OCI-M1 (cell line): ENCODE measurements at regions not wholly inside any gene's neighbourhood (a gene's known extent, or its start where the extent isn't known, plus 50 kb on each side); places are given as distances from the start of the nearest gene placed in this dataset.
"Not testable (repeated sequence)": the region's sequence is repeated elsewhere in the genome, so short reads cannot be mapped to it uniquely, and the experiment has no call there.

Source experiments
- DNase-seq: peaks from one replicate; lab custom pipeline; 2025; lab: John Stamatoyannopoulos, UW

- no peak for DNase-seq
Observed at GRCh38 chr9:18032636-18033035, 441.3 kb upstream of the ADAMTSL1 start.

DNA sequence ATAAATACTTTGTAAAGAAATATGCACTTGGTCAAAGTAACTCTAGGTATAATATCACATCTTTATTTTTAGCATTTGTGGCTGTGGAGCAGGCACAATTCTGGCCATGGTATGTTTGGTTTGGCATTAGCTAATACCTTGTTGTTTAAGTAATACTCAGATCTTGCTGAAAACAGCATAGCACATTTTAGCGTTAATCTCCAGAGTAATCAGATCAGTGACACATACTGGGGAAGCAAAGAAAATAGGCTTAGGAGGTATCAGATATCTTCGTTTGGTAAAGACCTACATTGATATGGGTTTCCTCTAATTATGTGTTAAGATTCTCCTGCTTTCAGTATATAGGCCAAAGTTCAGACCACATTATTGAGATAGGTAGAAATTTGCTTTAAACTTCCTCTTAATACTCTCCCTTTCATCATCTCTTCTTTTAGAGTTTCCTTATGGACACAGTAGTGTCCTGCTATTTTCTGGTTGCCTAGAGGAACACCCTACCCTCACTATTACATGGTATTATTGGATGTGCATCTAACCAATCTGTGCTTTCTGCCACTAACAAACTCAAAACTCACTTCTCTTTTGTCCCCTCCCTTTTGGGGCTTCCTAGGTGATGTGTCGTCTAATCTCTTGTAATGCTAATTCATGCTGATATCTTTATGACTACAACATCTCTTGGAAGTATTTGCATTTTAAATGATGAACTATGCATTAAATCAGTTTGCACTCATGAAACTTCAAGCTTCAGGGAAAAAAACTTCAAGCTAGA lies 437.3 kb upstream of the ADAMTSL1 start:
- no peak for DNase-seq

GRCh38 chr9:18037981-18038380 lies 436.0 kb upstream of the ADAMTSL1 start:
- DNase-seq: no peak

DNA sequence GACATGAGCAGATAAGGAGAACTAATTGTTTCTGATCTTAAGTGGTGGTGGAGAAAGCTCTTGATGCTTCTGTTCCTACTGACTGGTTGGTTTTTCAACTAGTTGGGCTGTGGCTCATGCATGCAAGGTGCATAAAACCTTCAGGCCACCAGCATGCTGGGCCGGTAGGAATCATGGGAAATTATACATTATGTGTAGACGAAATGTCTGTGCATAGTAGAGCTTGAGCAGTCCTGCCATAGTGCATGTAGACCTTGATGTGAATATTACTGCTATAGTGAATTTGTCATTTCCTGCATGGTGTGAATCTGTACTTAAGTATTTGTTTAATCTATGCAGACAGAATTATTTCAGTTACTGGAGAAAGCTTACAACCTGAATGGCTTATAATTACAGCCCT lies 433.6 kb upstream of the ADAMTSL1 start:
- no peak for DNase-seq

GRCh38 chr9:18043978-18044377 lies 430.0 kb upstream of the ADAMTSL1 start:
- DNase-seq: no peak

GRCh38 chr9:18045326-18045725 lies 428.6 kb upstream of the ADAMTSL1 start:
- no peak for DNase-seq

DNA sequence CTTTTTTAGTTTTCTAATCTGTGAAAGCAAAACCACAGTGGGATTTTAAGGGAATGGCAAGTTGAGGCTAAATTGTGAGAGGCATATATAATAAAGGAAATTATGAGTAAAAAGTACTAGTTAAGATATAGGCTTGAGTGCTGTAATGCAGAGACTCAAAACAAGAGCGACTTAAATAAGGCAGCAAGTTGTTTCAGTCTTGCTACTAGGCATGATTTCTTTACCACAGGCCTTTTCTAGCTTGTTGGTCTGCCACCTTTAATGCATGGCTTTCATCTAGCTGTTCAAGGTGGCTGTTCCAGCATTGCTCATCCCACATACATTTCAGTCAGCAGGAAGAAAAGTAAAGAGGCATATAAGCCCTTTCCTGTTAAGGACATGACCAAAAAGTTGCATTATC lies 427.9 kb upstream of the ADAMTSL1 start:
- DNase-seq: no peak

GRCh38 chr9:18051638-18052037 lies 422.3 kb upstream of the ADAMTSL1 start:
- no peak for DNase-seq

DNA sequence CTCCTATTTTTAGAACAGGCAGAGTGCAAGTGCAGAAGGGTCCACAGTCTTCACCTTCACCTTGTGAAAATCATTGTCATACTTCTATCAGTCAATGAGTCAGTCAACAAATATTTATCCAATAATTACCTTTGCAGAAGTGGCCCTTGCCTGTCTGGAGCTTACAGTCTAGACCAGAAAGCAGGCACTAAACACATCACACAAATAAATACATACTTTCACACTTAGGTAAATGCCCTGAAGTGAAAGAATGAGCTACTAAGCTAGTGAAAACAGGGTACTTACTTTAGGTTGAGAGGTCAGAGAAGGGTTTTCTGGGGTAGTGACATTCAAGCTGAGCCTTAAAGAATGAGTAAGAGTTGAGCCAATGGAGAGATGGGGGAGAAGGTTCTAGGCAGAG lies 421.9 kb upstream of the ADAMTSL1 start:
- no peak for DNase-seq

- DNase-seq: no peak
Observed at GRCh38 chr9:18056269-18056992, 417.5 kb upstream of the ADAMTSL1 start.

- DNase-seq: no peak
Observed at GRCh38 chr9:18056993-18057369, 417.0 kb upstream of the ADAMTSL1 start.

DNA sequence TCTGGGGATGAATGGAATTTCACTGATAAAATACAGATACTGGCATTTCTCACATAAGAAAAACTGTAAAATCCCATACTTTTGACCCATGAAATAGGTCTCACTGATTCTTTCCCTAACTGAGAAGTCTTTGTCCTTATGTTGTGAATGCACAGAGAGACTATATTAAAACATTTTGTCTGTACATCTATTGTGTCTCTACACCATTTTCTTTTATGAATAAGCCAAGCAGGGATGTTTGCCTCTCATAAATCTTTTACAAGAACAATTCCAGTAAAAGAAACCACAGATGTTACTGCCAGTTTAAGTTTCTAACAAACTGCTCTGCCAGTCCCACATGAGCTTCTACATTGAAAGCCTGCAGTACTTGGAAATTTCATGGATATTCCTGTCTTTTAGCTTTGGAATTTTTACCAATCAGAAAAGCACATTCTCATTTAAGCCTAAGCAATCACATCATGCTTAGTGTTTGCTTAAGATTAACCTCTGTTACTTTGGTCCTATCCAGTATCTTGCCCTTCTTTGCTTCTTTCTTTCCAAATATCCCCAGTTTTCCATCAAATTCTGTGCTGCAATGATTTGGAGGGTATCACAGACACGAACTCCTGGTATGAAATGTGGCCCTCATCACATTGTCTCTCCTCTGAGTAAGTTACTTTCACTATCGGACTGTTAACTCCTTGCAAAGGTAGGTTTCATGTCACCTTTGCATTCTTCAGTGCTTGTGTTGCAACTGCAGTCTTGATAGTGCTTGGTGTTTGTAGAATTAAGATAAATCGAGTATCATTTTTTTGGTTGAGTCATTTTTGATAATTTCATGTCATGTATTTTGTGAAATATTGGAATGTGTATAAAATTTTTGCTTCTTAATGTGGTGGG lies 415.1 kb upstream of the ADAMTSL1 start:
- no peak for DNase-seq

DNA sequence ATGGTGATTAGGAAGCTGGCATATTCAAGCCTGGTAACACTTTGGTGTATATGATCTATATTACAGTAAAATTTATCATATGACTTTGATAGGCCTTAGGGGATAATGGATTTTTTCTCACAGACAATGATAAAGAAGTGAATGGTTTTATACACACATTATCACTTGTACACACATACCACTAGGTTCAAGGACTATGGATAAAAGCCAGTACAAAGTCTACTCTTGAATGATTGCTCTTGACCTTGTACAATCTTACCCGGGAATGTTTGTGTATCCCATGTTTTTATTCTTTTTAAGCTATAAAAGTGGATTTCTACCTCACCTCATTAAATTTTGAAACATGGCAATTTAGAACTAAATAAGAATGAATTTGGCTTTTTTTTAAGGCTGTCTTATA lies 414.5 kb upstream of the ADAMTSL1 start:
- no peak for DNase-seq

- DNase-seq: no peak
Observed at GRCh38 chr9:18060269-18060934, 413.6 kb upstream of the ADAMTSL1 start.

DNA sequence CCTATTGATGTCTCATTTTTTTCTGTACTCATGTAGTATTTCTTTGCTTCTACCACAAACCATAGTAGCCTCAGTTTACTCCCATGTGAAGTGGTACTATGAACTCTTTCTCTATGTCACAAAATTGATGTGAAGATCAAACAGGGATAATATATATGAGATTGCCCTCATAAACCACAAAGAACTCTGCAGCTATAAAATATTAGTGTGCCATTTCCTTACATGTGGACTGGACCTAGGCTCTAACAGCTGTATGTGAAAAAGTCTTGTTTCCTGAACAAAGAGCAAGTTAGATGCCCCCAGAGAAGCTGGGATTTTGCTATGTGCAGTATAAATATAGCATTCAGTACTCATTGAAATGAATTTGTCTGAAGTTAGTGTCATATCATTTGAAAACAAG lies 412.6 kb upstream of the ADAMTSL1 start:
- no peak for DNase-seq

DNA sequence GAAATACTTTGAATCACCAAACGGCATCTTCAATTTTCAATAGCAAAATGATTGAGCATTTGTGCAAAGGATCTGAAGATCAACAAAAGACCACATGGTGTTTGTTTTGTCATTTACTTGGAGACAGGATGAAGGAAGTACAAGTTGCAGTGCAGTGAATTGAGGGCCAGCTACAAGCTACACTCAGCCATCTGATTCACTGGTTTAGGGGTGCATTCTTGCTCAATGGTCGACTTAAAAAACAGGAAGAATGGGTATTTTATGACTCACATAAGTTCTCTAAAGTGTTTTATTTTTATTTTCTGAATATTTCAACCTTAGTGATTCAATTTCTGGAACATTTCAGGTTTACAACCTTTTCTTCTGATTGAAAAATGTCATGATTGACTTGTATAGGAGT lies 412.1 kb upstream of the ADAMTSL1 start:
- DNase-seq: no peak

DNA sequence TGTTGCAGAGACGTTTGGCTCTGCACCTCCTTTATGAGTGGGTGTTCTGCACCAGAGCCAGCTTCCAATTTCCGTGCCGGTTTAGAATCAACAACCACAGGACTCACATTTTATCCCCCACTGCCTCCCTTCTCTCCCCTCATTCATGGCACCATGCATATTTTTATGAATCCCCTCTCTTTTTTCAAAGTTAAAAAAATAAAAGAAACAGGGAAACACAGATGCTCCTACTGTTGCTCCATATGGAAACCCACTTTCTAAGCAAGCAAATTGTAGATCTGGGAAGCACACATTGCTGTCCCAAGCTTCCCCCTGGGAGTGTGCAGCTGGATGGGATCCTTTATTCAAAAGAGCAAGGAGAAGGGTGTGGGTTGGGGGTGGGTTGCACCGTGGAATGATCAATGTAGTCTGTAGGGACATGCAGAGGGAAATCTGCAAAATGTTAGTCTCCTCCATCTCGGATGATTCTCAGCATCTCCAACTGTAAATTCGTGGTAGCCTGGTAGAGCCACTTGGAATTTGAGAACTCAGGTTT lies 410.0 kb upstream of the ADAMTSL1 start:
- DNase-seq: no peak

DNA sequence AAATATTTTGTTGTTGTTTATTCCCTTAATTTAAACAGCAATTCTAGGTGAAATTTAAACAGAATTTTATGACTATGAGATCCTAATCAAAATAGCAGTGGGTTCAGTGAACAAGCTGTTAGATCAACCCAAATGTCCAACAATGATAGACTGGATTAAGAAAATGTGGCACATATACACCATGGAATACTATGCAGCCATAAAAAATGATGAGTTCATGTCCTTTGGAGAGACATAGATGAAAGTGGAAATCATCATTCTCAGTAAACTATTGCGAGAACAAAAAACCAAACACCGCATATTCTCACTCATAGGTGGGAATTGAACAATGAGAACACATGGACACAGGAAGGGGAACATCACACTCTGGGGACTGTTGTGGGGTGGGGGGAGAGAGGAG lies 407.3 kb upstream of the ADAMTSL1 start:
- not testable (repeated sequence) for DNase-seq

- no peak for DNase-seq
Observed at GRCh38 chr9:18067548-18068120, 406.3 kb upstream of the ADAMTSL1 start.

GRCh38 chr9:18068900-18069299 lies 405.1 kb upstream of the ADAMTSL1 start:
- DNase-seq: no peak

DNA sequence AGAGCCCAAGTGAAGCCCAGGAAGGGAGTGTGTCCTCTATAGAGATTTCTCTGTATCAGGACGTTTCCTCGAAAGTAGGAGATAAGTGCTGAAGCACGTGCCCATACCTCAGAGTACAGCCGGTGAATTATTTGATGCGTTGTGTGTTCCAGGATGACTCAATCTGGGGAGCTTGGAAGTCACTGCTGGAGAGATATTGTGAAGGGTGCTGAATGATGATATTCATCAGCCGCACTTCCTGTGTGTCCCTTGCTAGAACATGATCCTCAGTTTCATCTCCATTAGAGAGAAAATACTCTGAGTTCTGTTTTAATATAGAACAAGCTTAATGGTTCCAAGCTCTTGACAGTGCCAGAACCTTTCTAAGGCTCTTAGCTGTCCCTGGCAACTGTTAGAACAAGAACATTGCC lies 402.3 kb upstream of the ADAMTSL1 start:
- no peak for DNase-seq

DNA sequence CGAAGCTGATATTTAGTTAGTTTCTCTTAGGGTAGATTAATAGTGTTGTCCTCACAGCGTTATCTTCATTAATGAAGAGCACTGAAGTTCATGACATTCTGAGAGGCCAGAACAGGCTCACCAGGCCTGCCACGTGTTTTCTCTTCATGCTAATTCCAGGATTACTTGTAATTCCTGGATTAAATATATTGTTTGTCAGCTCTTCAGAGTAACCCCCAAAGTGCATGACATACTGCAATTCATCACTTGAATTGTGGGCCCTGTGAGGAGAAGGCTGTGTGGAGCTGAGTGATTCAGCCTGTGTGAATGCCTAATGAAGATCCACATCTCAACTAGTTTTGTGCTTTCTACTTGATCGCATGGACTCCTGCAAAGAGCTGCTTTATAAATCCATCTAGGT lies 401.0 kb upstream of the ADAMTSL1 start:
- no peak for DNase-seq
